SK-N-SH (cell line): ENCODE measurements at regions not wholly inside any gene's neighbourhood (a gene's known extent, or its start where the extent isn't known, plus 50 kb on each side); places are given as distances from the start of the nearest gene placed in this dataset.

ENCODE experiments used
- CTCF ChIP-seq: fragments of 200-600 bp; sonication (generic); IDR thresholded peaks from 2 replicates; pipeline ENCODE4 v1.6.1; 2017; ENCODE audit warnings: antibody characterized with exemption, mild to moderate bottlenecking, moderate library complexity
- EZH2phosphoT487 ChIP-seq: fragments of 200-600 bp; sonication (generic); IDR thresholded peaks from 2 replicates; pipeline ENCODE4 v1.6.1; 2017; ENCODE audit warnings: low read depth, mixed run types, mild to moderate bottlenecking, antibody characterized with exemption, moderate library complexity, borderline replicate concordance
- REST ChIP-seq: IDR thresholded peaks from 2 replicates; pipeline ENCODE4 v1.6.1; 2012; ENCODE audit warnings: mild to moderate bottlenecking, low read depth, low read length, moderate library complexity
- SMC3 ChIP-seq: IDR thresholded peaks from 2 replicates; pipeline ENCODE4 v1.6.1; 2012; ENCODE audit warnings: low read depth, low read length, improper control_type of control experiment

- no peak for TF ChIP-seq REST
- no peak for TF ChIP-seq SMC3
- TF ChIP-seq CTCF: no peak
- no peak for TF ChIP-seq EZH2phosphoT487
Measured at GRCh38 chr7:45278763-45279398, 121.3 kb downstream of the RAMP3 start.
